ENCODE measurements at regions not wholly inside any gene's neighbourhood (a gene's known extent, or its start where the extent isn't known, plus 50 kb on each side); places are given as distances from the start of the nearest gene placed in this dataset.

DNA sequence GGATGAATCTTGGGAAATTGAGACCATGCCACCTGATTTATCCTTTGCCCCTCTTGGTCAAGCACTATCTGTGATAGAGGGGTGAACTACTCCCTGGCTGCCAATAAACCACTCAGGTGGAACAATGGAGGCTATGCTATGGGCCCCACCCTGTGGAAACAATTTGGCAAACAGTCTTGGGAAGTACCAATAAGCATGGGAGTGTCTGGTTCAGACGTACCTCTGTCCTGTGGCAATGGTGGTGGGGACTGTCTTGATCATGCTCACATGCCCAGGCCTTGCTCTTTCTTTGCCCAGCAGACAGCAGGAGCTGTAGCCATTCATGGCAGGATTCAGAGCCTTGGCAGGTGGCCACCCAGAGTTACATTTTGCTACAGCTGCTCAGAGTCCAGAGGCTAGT is 658.7 kb downstream of the KCNJ3 start:
- TF ChIP-seq POLR2AphosphoS5 (IDR thresholded peaks at IDR 0.05; ENCODE audit: borderline replicate concordance, low read depth, low read length) = no peak
- no peak for TF ChIP-seq FOXP2 (optimal IDR thresholded peaks at IDR 0.05; ENCODE audit: control extremely low read depth, extremely low read length, insufficient read depth)
- no peak for TF ChIP-seq EZH2 (IDR thresholded peaks at IDR 0.05)
